LoVo (cell line): ENCODE measurements at regions not wholly inside any gene's neighbourhood (a gene's known extent, or its start where the extent isn't known, plus 50 kb on each side); places are given as distances from the start of the nearest gene placed in this dataset.
"Not testable (repeated sequence)": the region's sequence is repeated elsewhere in the genome, so short reads cannot be mapped to it uniquely, and the experiment has no call there.

Experiments
- DNase-seq: peaks from one replicate; pipeline ENCODE4 v3.0.0-alpha.2; 2016; ENCODE audit warnings: low spot score

DNA sequence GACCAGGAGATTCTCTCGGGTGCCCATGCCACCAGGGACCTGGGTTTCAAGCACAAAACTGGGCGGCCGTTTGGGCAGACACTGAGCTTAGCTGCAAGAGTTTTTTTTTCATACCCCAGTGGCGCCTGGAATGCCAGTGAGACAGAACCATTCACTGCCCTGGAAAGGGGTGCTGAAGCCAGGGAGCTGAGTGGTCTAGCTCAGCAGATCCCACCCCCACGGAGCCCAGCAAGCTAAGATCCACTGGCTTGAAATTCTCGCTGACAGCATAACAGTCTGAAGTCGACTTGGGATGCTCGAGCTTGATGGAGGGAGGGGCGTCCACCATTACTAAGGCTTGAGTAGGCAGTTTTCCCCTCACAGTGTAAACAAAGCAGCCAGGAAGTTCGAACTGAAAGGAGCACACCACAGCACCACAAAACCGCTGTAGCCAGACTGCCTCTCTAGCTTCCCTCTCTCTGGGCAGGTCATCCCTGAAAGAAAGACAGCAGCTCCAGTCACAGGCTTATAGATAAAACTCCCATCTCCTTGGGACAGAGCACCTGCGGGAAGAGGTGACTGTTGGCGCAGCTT, 157.7 kb downstream of the GIPC2 start:
- not testable (repeated sequence) for DNase-seq

DNA sequence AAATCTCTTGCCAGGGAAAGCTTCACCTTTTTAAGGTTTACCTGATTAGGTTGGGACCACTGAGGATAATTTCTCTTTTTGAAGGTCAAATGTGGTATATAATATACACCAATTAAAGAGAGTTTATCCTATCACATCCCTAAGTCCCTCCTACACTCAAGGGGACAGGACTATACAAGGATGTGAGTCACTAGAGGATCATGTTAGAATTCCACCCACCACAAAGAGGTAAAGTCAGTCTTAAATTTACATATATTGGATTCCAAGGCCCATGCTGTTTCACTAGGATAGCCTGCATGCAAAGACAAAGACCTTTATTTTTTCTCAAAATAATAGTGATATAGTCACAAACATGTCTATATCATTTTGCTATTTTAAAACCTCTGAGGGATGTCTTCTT, 164.4 kb downstream of the GIPC2 start:
- DNase-seq = no peak

- no peak for DNase-seq
These were observed 165.8 kb downstream of the GIPC2 start for GRCh38 chr1:78211483-78212092.

DNA sequence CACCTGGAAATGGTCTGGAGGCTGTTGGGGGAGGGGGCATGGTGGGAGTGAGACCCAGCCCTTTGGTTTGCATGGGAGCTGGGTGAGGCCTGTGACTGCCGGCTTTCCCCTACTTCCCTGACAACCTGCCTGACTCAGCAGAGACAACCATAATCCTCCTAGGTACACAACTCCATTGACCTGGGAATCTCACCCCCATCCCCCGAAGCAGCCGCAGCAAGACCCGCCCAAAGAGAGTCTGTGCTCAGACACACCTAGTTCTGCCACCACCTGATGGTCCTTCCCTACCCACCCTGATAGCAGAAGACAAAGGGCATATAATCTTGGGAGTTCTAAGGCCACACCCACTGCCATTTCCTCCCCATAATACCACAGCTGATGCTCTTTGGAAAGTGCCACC, 168.6 kb downstream of the GIPC2 start:
- DNase-seq = no peak

- no peak for DNase-seq
These were observed 176.6 kb downstream of the GIPC2 start for GRCh38 chr1:78222225-78222959.

DNA sequence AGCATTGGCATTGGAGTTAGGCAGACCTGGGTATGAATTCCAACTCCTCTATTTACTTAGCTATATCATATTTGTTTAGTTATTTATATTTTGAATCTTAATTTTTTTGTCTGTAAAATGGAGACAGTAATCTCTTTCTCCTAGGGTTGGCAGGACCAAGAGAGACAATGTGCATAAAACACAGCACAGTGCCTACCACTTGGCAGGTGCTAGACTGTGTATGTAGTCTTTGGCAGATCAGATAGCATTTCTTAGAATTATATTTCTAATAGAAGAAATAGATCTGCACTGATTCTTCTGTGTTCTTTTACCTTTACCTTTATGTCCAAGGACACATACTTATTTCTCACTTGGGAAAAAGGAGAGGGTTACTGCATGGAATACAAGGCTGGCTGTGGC, 177.2 kb downstream of the GIPC2 start:
- DNase-seq = no peak

DNA sequence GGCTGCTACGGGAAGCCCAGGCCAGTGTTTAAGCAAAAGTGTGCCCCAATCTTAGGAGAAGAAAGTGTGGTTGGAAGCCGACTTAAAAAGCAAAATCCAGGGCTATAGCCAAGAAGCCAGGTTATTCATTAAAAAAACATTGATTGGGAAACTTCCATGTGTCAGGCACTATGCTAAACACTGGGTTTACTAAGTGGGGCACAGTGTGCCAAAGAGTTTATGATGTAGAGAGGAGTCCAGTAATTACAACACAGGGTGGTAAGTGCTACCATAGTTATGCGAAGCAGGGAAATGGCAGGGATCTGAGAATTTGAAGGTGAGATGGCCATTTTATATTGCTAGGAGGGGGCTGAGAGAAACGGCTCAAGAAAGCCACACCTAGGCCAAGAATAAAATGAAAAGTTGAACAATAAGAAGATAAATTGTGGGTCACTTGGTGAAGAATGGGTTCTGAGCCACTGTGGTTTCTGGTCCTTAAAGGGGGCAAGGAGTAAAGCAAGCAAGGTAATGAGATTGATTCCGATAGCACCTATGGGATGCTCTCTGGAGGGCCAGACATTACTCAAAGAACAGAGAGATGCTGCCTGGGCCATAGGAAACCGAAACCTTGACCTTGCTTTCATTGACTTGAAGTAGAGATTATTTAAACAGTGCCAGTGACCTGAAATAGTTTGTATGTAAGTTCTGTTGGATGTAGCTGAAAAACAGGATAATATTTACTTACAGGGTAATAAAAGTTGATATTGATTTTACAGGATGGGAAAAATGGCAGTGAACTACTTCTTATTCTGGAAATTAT, 177.8 kb downstream of the GIPC2 start:
- DNase-seq = no peak

DNA sequence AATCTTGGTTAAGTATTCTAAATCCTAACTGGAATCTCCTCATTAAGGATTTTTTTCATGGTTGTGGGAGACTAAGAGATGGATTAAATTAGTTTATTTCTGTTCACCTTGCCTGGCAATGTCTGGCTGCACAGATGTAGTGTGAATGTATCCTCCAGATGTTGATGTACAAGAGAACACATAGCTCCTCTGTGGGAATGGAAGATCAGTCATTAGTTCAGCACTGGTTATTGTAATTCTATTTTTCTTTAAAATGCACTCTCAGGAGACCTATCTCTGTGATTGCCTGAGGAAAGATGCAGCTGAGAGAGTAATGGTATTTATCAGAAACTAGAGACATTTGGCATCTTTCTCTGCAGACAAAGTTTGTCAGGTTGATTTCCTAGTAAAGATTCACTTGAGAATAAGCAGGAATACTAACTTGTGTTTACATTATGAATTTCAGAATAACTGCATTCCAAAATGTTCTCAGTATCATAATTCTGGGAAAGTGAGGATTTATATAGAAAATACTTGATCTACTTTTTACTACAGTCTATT, 178.6 kb downstream of the GIPC2 start:
- DNase-seq = no peak

DNA sequence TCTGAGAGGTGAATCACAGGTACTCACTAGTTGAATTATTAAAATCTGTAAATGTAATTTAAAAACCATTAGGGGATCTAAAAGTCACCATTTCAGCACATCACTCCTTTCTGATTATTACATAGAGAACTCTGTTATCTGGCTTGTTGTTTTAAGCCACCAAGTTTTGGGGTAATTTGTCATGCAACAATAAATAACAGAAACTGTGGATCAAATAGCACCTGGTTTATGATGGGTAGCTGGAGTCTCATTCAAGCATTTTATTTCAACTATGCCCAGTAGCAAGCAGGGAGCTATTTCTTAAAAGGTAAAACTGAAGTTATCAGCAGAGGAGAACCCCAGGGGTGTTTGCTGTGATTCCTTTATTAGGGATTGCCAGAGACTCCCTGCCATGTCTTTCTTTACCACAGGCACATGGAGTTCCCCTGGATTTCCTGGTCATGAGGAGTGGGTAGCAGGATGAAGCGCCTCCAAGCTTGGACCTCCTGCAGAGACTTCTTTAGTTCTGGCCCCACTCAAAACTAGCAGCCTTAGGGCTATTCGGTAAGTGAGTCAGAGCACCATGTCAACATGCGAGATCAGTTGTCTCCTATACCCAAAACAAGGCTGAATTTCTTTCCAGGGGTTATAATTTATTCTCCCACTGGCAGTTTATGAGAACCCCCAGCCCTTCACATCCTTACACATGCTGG, 179.2 kb downstream of the GIPC2 start:
- DNase-seq = no peak

DNA sequence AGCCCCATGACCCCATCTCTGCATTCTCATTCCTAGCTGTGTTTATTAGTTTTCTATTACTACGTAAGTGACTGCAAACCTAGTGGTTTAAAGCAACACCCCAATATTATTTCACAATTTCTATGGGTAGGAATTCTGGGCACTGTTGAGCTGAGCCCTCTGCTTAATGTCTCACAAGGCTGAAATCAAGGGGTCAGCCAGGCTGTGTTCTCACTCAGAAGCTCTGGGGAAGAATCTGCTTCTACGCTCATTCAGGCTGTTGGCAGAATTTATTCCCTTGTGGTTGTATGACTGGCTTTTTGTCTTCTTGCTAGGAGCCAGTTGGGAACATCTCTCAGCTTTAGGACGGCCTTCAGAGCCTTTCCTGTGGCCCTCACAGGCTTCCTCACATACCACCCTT, 181.0 kb downstream of the GIPC2 start:
- DNase-seq = no peak

DNA sequence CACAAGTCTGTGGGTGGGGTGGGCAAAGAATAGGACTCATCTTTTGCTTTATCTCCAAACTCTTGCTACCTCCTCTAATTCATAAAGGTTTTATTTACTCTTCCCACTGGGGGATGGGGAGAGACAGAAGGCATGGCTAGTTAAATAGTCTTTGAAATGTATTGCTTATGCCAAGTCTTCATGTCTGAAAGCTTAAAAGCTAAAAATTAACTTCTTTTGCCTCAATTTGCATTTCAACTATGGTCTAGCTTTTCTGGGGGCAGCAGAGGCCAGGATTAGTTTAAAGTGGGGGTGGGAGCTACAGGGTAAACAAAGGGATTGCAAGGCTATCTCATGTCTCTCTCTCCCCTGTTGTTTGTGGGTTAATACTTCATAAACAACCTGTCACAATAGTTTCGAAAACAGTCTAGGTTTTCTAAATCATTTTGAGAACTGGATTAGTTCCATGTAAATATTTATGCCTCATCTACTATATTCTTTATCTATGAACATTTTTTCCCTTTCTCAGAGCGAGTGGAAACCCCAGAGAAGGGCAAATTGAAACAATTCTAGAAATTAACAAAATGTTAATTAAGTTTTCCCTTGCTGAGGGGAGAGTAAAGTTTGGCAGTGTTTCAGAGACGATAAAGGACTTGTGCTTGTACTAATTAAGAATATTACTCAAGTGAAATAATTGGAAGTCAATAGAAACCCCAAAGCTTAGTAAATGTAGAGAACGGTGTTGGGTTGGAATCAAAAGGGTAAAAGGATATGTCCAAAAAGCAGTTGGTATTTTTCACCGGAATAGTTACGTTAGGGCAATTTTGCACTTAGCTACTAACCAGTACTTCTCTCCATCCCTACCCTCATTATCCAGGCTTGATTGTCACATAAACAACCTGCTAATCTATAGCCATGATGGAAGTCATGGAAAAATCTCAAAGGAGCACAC, 182.2 kb downstream of the GIPC2 start:
- DNase-seq = no peak

GRCh38 chr1:78229344-78229743, 183.6 kb downstream of the GIPC2 start:
- no peak for DNase-seq

GRCh38 chr1:78231477-78231876, 185.7 kb downstream of the GIPC2 start:
- no peak for DNase-seq

DNA sequence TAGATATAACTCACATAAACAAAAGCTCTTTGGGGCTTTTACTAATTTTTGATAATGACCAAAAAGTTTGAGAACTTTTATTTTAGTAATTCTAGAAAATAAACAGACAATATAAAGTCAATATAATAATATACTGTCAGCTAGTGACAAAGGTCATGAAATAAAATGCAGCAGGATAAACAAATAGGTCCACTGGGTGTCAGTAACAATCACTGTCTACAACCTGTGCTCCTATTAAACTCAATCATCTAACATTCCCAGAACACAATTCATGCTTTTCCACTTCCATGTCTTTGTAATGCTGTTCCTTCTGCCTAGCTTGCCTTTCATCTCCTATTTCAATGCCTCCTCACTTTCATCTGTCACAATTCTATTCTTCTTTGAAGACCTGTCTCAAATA, 186.1 kb downstream of the GIPC2 start:
- DNase-seq = no peak

DNA sequence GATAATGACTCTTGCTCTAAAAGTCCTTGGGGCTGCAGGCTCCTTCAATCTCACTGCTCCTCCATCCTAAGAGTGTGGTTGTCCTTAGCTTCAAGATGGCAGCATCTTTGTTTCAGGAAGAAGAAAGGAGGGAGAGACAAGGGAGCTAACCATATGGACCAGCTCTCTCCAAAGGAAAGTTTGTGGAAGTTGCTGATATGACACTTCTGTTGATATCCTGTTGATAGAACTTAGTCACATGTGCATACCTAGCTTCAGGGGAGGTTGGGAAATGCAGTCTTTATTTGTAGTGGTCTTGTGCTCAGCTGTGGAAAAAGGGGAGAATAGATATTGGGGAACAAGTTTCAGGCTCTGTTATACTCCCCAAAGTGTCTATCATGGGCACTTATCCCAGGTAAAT, 186.9 kb downstream of the GIPC2 start:
- DNase-seq = no peak

DNA sequence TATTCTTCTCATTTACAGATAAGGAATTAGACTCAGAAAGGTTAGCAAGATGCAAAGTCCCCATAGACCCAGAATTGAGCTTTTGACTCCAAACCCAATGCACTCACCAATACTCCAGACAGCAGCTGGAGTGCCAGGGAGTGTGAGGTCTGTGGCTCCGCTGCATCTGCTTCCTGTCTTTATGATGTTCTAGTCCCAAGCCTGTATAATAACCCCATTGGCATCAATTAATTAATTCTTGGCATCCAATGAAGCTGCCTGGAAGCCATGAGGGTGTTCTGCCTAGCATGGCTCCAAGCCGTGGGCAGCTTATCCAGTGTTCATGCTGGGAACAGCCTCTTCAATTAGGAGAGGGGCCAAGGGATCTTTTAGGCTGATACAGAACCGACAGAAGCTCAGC, 188.7 kb downstream of the GIPC2 start:
- DNase-seq = no peak

DNA sequence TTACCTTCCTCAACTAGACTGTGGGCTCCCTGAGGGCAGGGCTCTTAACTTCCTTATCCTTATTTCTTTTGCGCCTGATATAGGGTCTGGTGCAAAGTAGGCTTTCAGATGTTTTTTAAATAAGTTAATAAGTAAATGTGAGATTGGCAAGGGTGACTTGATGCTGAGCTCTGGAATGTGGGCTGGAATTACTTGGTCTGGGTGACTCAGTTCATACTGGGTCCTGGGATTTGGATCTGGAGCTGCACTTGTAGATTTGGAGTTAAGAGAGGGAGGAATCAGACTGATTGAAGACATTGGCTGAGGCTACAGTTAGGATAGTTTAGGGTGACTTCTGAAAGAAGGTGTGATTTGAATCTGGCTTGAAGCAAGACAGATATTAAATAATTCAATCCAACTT, 190.9 kb downstream of the GIPC2 start:
- DNase-seq = peak; percentile 5

- DNase-seq = peak; percentile 87
These were observed 191.7 kb downstream of the GIPC2 start for GRCh38 chr1:78237364-78237916.

DNA sequence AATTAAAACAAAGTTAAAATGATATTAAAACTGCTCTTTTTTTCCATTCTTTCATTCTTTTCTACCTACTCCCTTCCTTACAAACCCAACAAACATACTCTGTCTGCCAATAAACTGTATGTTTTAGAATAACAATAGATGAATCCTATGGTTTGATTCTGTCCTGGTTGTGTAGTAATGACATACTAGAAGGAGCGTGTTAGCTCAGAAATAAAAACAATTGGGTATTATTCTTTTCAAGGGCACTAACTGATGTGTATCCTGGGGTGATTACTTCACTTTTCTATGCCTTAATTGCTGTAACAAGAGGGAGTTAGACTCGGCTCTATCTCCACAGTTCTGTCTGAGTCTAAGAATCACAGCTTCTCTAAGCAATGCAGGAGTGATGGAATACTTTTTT, 194.4 kb downstream of the GIPC2 start:
- DNase-seq = no peak

DNA sequence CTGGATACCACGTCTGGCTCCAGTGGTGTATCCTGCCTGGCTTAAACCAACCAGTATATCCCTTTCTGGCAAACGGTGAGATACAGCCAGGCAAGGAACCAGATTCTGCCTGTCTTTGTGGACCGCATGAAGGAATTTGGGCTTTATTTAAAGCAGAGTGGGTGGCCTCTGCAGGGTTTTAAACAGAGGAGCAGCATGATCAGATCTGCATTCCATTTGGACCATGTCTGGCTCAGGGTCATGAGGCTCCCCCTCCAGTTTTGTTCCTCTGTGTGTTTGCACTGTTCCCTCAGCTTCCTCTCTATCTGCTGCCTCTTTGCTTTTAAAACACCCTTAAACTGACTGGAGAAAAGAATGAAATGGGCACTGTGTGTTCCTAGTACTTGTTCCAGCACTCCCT, 195.0 kb downstream of the GIPC2 start:
- DNase-seq = no peak

GRCh38 chr1:78247079-78247478, 201.3 kb downstream of the GIPC2 start:
- DNase-seq = no peak
